ENCODE measurements at regions not wholly inside any gene's neighbourhood (a gene's known extent, or its start where the extent isn't known, plus 50 kb on each side); places are given as distances from the start of the nearest gene placed in this dataset.

DNA sequence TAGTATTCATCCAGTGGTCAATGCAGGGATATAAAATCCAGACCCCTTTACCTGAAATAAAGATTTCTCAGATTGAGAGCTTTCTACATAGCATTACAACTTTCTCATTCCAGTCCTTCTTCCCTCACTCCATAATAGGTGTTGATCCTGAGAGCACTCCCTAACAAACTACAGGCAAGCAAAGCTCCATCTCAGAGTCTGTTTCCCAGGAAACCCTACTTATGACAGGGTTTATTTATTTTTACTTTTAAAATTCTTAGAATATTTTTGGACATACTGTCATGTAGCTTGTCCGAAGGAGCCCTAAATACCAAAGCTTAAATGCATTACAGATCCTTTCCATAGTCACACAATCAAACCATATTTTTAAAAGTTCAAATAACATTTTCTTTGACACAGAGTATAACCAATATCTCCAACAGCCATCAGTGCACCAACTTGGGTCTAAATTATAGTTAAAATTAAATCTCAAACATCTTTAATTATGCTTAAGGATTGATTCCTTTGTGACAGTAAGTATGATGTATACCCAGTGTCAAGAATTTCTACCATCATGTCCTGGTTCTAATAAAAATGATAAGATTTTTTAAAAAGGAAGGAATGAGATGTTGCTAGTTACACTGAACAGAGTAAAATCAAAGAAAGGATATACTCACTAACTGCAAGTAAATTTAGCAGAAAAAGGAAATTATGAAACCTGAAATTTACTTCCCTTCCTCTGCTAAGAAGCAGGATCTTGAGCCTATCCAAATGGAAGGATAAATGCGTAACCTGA lies 580.4 kb upstream of the ADGRL3 start:
- no peak overlapping the region for H3K14ac ChIP-seq (ENCODE audit: insufficient read depth, low read length)
- H3K18ac ChIP-seq (ENCODE audit: insufficient read length, low read depth, low read length): no peak overlapping the region
- no peak overlapping the region for H2BK120ac ChIP-seq (ENCODE audit: low read depth, low read length, poor library complexity, severe bottlenecking)
- no peak overlapping the region for H3K23ac ChIP-seq (ENCODE audit: insufficient read length, low read depth, low read length)
- Mint-ChIP-seq H3K4me1 (peaks cover 0 to 6% of the 10 kb centered on the region in 2 experiments; a peak in 1 of 4 replicates), H3K4me3 (no peak overlapping the region), H3K27me3 (ENCODE audit: low read depth) (no peaks in the 10 kb centered on the region; the same call in 1 of the 2 replicates), H3K36me3 (ENCODE audit: insufficient read depth in 1 of 3, low read depth in 3 of 3) (peaks cover 5 to 14% (median 7%) of the 10 kb centered on the region in 3 experiments; a peak in 6 of 7 replicates), H3K9me3 (peaks cover 5 to 11% of the 10 kb centered on the region in 2 experiments; a peak in 4 of 5 replicates), H3K27ac (no peak overlapping the region)
- no peaks in the 10 kb centered on the region for H3K4me1 ChIP-seq (ENCODE audit: insufficient read depth, low read length)
- no peaks in the 10 kb centered on the region for H3K79me1 ChIP-seq (ENCODE audit: insufficient read depth, low read depth, low read length, poor library complexity, severe bottlenecking)
- H2BK20ac ChIP-seq (ENCODE audit: low read depth, low read length, poor library complexity, severe bottlenecking): no peak overlapping the region
- H3K4ac ChIP-seq (ENCODE audit: low read depth, low read length): no peak overlapping the region
- no peak overlapping the region for H2AFZ ChIP-seq (ENCODE audit: low read length)
- H4K91ac ChIP-seq (ENCODE audit: insufficient read length, low read depth, low read length): no peak overlapping the region
- H3K27me3 ChIP-seq (ENCODE audit: insufficient read depth, low read length): no peaks in the 10 kb centered on the region
- no peaks in the 10 kb centered on the region for H3K79me2 ChIP-seq (ENCODE audit: insufficient read depth, low read length)
- H4K5ac ChIP-seq (ENCODE audit: insufficient read length, low read depth, low read length): no peak overlapping the region
- no peak for DNase-seq
- H2AK5ac ChIP-seq (ENCODE audit: insufficient read length, low read length): no peak overlapping the region
- no CpG with 5 or more reads among the region's 2 CpGs for WGBS (ENCODE audit: extremely low coverage, insufficient read length, low lambda C conversion rate)
- no peak overlapping the region for H2BK12ac ChIP-seq (ENCODE audit: insufficient read length, low read depth, low read length)
- no peak overlapping the region for H3K4me2 ChIP-seq (ENCODE audit: insufficient read depth, insufficient read length, low read length)
- no peak overlapping the region for H3T11ph ChIP-seq (ENCODE audit: low read length)
- H3K9me3 ChIP-seq (ENCODE audit: control insufficient read depth, low read depth, low read length): no peaks in the 10 kb centered on the region
- no peak overlapping the region for H2BK15ac ChIP-seq (ENCODE audit: low read depth, low read length)
- no peak overlapping the region for H2BK5ac ChIP-seq (ENCODE audit: insufficient read length, low read length)
- H3K23me2 ChIP-seq (ENCODE audit: insufficient read length, low read depth, low read length, poor library complexity, severe bottlenecking): no peaks in the 10 kb centered on the region
- H3K9ac ChIP-seq (ENCODE audit: extremely low read depth, insufficient read length, low read length): no peak overlapping the region
- no peak overlapping the region for H3K56ac ChIP-seq (ENCODE audit: insufficient read length, low read depth, low read length)
- no peak overlapping the region for H4K8ac ChIP-seq (replicated peaks; ENCODE audit: insufficient read length, low read depth, low read length)
- H3K27ac ChIP-seq (ENCODE audit: insufficient read length, low read depth, low read length): no peak overlapping the region
- TF ChIP-seq, protein P1, sequence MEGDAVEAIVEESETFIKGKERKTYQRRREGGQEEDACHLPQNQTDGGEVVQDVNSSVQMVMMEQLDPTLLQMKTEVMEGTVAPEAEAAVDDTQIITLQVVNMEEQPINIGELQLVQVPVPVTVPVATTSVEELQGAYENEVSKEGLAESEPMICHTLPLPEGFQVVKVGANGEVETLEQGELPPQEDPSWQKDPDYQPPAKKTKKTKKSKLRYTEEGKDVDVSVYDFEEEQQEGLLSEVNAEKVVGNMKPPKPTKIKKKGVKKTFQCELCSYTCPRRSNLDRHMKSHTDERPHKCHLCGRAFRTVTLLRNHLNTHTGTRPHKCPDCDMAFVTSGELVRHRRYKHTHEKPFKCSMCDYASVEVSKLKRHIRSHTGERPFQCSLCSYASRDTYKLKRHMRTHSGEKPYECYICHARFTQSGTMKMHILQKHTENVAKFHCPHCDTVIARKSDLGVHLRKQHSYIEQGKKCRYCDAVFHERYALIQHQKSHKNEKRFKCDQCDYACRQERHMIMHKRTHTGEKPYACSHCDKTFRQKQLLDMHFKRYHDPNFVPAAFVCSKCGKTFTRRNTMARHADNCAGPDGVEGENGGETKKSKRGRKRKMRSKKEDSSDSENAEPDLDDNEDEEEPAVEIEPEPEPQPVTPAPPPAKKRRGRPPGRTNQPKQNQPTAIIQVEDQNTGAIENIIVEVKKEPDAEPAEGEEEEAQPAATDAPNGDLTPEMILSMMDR (conservative IDR thresholded peaks at IDR 0.05): no peak
- H4K20me1 ChIP-seq (ENCODE audit: control insufficient read depth, insufficient read depth, insufficient read length): no peaks in the 10 kb centered on the region

Data from H9 (cell line).